HS-5 (cell line): ENCODE measurements at regions not wholly inside any gene's neighbourhood (a gene's known extent, or its start where the extent isn't known, plus 50 kb on each side); places are given as distances from the start of the nearest gene placed in this dataset.

Experiments used
- DNase-seq: peaks from one replicate; pipeline ENCODE4 v3.0.0-alpha.2; 2012; ENCODE audit warnings: low read depth

DNA sequence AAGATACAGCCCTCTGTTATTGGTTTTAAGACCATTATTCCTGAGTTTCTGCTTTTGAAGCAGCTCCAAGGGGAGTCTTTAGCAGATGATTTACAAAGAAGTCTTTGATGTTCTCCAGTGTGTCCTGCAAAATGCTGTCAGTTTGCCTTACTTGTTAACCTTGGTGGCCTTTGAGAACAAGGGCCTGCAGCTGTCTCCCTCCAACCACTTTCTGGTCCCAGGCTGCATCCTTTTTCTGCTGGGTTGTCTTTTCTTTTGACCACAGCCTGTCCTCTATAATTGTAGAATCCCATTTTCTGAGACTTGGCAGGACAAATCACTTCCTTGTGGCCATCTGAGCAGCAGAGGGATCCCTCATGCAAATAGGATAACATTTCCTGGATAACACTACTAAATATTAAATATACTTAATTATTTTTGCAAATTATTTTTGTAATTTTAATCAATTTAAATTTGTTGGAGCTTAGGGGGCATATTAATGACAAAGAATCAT, 281.4 kb downstream of the DMRT2 start:
- DNase-seq: no peak

- peak; percentile 55 for DNase-seq
These were observed 282.0 kb downstream of the DMRT2 start for GRCh38 chr9:1332156-1332555.

GRCh38 chr9:1335174-1335573, 285.0 kb downstream of the DMRT2 start:
- DNase-seq: no peak

GRCh38 chr9:1337169-1337568, 287.0 kb downstream of the DMRT2 start:
- DNase-seq: no peak

DNA sequence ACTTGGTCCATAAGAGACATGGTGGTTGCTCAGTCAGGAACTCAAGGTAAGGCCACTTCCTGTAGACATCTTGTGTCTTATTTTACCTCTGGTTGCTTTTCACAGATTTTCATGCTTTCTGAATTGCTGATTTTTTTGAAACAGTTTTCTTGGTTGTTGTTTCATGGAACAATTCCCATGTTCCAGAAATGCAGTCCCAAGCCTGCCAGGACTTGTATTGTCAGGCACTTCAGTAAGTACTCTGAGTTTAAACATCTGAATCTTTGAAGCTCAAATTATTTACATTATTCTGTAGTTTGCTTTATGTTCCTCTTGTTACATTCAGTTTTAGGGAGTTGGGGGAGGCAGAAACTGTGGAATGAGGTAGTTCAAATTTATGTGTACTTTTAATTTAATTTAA, 290.2 kb downstream of the DMRT2 start:
- no peak for DNase-seq

GRCh38 chr9:1353291-1353690, 303.1 kb downstream of the DMRT2 start:
- DNase-seq: no peak

DNA sequence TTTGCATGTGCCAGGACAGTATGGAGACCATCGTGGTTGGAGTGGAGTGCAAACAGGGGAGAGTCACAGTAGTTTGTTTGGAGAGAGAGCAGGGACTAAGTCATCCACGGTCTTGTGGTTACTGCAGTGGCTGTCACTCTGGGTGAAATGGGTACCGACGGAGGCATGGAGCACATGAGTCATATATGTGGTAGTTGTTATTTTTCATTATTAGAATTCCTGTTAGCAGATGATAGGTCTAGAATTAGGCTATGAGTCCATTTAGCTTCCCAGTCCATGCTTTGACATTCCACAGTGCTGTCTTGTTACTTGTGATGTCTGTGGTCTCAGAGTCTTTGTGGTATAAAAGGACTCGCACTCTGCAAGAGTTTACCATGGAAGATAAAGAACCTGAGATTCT, 303.9 kb downstream of the DMRT2 start:
- DNase-seq: no peak

GRCh38 chr9:1354606-1355005, 304.4 kb downstream of the DMRT2 start:
- DNase-seq: no peak

- DNase-seq: no peak
These were observed 305.5 kb downstream of the DMRT2 start for GRCh38 chr9:1355656-1356055.

GRCh38 chr9:1362845-1363244, 312.7 kb downstream of the DMRT2 start:
- DNase-seq: no peak

DNA sequence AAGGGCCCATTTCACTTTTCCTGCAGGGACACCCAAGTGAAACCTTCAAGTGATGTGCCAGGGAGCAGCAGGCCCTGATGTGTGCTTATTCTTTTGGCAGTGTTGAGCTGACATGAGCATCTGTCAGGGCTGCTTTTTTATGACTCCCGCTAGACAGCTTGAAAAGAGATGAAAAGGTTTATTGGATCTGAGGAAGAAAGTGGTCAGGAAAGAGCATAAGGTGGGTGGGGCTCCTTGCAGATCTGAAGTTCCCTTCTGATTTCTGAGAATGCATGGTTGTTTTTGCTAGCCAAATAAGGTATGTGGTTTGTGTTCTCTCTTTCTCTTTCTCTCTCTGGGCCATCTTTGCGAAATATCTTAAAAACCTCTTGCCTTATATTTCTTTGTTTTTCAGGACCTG, 316.1 kb downstream of the DMRT2 start:
- no peak for DNase-seq

DNA sequence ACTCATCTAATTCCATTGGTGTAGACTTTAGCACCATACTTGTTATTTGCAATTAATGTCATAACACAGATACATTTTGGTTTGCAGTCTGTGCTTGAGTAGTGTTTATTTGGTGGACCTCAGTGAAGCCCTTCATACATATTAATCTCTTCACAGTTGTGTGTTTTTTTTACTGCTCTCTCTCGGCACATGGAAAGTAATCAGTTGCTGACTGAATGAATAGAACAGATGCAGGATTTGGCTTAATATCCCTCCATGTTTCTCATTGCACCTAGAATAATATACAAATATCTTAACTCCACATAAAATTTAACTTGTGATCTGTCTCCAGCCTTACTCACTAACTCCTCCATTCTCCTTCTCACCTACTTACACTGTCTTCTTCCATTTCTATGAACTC, 319.1 kb downstream of the DMRT2 start:
- no peak for DNase-seq

DNA sequence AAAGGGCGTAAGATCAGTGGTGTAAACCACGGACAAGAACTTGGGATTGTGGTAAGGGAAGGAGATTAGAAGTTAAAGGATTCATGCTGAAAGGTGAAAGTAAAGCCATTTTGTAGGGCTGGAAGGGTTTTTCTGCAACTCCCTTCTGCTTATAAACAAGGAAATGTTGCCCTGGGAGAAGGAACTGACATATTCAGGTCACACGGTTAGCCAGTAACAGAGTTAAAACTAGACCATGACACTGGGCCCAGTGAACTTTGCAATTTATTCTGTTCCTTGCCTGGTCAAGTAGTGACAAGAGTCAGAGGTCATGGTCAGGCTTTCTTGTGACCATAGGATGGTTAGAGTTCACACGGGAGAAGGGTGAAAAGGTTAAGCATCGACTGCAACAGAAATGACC, 323.3 kb downstream of the DMRT2 start:
- DNase-seq: no peak

DNA sequence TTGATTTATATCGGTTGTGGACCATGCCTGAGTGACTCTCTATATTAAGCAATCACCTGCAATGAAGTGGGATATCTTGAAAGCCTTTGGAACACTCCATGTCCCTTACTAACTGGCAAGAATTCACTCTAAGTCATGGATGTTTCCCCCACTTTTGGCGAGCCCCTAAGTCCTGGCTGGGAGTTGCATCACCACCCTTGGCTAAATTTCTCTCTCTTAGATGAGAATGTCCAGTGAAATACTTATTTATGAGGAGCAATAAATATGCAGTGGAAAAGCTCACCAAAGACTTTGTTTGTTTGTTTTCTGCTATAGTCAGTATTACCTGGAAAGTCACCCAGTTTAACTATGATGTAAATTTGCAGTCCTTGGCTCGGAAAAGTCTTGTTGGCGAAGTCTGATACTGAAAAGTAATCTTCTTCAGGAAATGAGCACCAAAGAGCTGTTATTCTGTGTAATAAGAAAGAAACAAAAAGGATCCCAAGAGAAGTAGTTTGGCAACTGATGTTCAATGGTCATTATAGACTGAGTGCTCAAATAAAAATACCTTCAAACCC, 333.8 kb downstream of the DMRT2 start:
- no peak for DNase-seq

GRCh38 chr9:1384816-1385215, 334.7 kb downstream of the DMRT2 start:
- no peak for DNase-seq

DNA sequence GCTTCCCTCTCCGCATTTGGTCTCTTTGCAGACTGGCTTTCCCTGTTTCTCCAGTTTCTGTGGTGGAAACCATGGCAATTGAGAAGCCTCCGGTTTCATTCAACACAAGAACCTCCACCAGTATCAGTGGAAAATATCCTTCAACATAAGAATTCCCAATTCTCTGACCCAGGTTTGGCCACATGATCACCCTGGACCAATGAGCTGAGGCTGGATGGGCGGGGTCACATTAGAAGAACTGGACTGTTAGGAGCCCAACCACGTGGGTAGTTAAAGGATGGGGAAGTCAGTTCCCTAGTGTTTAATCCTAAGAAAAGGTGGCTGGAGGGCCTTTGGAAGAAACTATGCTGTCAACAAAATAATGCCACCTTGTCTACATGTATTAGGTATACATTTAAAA, 336.3 kb downstream of the DMRT2 start:
- no peak for DNase-seq

DNA sequence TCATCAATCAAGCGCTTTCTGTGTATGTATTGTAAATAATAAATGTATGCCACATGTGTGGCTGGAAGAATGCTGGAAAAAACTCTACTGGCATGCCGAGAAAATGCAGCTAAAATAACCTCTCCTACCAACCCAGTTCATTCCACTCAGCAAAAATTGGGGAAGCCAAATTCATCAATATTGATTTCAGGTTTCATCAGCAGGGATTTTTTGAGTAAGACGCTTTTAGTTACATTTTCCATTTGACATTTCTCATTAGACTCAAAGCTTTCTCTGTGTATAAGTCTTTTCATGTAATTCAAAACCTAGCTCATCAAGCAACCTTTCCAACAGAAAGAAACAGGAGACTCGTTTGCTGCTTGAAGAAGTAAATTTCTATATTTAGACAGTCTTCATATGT, 338.1 kb downstream of the DMRT2 start:
- no peak for DNase-seq

DNA sequence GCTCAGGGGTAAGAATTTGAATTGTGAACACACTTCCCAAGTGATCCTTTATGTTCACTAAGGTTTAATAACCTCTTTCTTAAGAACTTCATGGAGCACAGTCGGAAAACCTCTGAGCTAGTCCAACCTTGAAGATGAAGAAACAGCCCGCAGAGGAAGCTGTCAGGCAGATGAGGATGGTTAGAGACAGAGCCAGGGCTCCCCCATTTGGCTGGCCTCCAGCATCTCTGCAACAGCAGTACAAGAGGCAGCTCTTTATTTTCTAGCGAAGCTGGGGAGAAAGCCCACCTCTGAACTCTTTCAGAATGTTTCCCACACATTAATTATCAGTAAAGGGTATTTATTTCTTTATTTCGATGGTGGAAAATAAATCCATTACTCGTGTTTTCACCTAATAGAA, 350.8 kb downstream of the DMRT2 start:
- no peak for DNase-seq

GRCh38 chr9:1404940-1405339, 354.8 kb downstream of the DMRT2 start:
- DNase-seq: no peak

DNA sequence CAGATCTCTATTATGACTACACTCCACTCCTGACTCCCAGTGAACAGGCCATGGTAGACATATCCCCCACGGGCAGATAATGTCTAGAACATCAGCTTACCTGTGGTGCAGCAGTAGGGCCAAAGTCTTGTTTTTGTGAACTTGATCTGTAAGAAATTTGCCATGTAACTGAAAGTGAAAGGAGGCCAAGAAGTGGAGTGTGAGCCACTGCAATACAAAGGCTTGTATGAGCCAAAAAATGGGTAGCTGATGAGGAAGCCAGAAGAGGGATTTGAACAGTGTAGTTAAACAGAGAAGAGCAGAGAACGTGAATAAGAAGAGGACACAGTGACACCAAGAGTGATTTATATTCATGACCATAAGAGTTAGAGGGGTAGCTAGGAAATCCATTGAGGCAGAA, 361.7 kb downstream of the DMRT2 start:
- no peak for DNase-seq

DNA sequence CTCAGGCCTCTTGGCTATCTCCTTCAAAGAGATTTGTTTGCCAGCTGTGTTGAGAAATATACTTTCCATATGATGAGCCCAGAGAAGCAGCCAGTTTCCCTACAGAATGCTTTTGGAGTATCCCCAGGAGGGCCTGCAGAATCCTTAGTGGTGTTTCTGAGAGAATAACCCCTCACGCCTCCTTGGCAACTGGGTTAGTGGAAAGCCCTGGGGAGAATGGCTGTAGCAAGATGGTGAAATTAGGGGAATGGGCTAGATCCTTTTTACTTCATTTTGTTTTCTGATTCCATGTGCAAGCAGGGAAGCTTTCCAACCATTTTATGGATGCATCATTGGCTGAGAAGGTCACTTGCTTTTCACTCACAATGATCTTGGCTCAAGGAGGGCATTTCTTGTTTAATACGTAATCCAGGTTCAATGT, 364.6 kb downstream of the DMRT2 start:
- DNase-seq: no peak

DNA sequence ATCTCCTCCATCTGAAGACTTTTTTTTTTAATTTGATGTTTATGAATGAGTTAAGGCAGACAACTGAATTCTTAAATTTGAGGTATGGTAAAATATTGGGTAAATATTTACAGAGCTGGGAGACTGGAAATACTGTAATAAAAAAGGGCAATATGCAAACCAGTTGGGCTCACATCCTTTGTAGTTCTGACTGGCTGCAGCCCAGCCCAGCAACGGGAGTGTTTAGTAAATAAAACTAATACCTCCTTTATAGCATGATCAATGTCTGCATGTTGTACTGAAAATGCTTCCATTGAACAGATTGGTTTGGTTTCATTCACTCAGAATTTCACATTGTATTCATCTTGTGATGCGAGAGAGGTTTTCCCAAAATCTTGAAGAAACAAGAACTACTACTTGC, 365.0 kb downstream of the DMRT2 start:
- DNase-seq: no peak

DNA sequence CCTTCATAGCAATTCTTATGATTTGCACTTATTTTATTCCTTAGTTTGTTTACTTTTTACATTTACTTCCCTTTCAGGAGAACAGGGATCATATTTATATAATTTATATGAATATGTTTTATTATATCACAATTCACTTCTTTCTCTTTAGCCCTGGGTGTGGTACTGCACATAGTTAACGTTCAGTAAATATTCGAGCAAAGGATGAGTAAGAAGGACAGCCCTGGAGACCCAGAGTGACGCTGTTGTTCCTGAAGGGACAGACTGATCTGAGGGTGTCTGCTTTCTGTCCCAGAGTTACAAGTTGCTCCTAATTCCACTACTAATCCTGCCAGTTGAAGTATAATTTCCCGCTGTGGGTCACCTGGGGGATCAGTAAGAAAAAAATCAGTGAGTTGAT, 366.1 kb downstream of the DMRT2 start:
- DNase-seq: no peak

GRCh38 chr9:1421436-1421835, 371.3 kb downstream of the DMRT2 start:
- DNase-seq: no peak

DNA sequence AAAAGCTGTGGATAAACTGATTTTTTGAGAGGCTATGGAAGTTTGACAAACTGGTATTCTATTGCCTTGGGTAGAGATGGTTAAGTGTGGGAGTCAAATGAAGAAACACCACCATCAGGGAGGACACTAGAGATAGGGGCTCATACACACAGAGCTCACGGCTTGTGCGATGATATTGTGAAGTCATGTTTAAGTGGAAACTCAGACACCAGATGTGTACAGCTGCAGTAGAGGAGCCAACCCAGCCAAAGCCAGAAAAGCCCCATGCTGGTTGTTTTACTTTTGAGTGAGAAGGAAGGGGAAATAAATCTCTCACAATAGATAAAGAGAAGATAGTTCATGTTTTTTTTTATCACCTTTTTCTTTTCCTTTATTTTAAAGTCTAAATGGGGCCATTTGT, 377.7 kb downstream of the DMRT2 start:
- no peak for DNase-seq
